ENCODE measurements at regions not wholly inside any gene's neighbourhood (a gene's known extent, or its start where the extent isn't known, plus 50 kb on each side); places are given as distances from the start of the nearest gene placed in this dataset.

DNA sequence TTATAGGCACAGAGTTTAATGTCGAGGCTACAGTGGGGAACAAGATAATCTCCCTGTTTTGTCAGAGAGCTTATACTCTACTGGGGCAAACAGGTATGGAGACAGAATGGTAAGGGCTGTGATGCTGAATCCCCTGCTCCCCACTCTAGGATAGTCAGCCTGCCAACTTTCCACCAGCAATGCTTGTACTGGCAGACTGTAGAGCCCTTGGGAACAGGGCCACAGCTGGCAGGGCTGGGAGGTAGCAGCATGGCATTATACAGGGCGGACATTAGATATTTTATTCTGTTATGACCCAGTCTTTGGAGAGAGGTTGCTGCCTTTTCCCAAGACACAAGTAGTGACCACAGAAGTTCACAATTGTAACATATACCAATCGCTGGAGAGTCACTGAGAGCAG lies 91.2 kb downstream of the ARRDC4 start:
- no peak for TF ChIP-seq ZNF8 (CRISPR knock-in tag; IDR thresholded peaks at IDR 0.05)
- TF ChIP-seq, protein P1, sequence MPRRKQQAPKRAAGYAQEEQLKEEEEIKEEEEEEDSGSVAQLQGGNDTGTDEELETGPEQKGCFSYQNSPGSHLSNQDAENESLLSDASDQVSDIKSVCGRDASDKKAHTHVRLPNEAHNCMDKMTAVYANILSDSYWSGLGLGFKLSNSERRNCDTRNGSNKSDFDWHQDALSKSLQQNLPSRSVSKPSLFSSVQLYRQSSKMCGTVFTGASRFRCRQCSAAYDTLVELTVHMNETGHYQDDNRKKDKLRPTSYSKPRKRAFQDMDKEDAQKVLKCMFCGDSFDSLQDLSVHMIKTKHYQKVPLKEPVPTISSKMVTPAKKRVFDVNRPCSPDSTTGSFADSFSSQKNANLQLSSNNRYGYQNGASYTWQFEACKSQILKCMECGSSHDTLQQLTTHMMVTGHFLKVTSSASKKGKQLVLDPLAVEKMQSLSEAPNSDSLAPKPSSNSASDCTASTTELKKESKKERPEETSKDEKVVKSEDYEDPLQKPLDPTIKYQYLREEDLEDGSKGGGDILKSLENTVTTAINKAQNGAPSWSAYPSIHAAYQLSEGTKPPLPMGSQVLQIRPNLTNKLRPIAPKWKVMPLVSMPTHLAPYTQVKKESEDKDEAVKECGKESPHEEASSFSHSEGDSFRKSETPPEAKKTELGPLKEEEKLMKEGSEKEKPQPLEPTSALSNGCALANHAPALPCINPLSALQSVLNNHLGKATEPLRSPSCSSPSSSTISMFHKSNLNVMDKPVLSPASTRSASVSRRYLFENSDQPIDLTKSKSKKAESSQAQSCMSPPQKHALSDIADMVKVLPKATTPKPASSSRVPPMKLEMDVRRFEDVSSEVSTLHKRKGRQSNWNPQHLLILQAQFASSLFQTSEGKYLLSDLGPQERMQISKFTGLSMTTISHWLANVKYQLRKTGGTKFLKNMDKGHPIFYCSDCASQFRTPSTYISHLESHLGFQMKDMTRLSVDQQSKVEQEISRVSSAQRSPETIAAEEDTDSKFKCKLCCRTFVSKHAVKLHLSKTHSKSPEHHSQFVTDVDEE (CRISPR knock-in tag; IDR thresholded peaks at IDR 0.05): no peak
- ATAC-seq: no peak

DNA sequence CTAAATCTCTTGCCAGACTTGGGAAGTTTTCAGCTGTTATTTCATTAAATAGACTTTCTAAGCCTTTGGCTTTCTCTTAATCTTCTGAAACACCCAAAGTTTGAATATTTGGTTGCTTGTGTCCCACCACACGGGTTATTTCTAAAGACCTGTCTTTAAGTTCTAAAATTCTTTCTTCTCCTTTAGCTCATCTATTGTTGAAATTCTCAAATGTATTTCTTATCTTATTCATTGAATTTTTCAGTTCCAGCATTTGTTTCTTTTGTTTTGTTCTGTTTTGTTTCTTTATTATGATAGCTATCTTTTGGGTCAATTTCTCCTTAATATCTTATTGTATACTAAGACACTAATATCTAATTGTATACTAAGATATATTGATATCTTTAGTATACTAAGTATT lies 97.0 kb downstream of the ARRDC4 start:
- TF ChIP-seq ZNF565 (CRISPR knock-in tag; conservative IDR thresholded peaks at IDR 0.05; ENCODE audit: low read depth) (no peak), ISL1 (CRISPR knock-in tag; IDR thresholded peaks at IDR 0.05) (no peak), TOX (CRISPR knock-in tag; IDR thresholded peaks at IDR 0.05; ENCODE audit: borderline replicate concordance) (no peak), ZNF8 (CRISPR knock-in tag; IDR thresholded peaks at IDR 0.05) (no peak), ZFP3 (CRISPR knock-in tag; IDR thresholded peaks at IDR 0.05) (no peak), TCF4 (CRISPR knock-in tag; IDR thresholded peaks at IDR 0.05; ENCODE audit: borderline replicate concordance) (no peak), OSR1 (CRISPR knock-in tag; IDR thresholded peaks at IDR 0.05) (no peak), GLIS3 (CRISPR knock-in tag; IDR thresholded peaks at IDR 0.05) (no peak), ZC3H10 (CRISPR knock-in tag; IDR thresholded peaks at IDR 0.05) (no peak), SNAI2 (CRISPR knock-in tag; IDR thresholded peaks at IDR 0.05) (no peak), ZFP30 (CRISPR knock-in tag; IDR thresholded peaks at IDR 0.05) (no peak)
- TF ChIP-seq, protein P1 (CRISPR knock-in tag; IDR thresholded peaks at IDR 0.05): no peak
- TF ChIP-seq, protein P2, sequence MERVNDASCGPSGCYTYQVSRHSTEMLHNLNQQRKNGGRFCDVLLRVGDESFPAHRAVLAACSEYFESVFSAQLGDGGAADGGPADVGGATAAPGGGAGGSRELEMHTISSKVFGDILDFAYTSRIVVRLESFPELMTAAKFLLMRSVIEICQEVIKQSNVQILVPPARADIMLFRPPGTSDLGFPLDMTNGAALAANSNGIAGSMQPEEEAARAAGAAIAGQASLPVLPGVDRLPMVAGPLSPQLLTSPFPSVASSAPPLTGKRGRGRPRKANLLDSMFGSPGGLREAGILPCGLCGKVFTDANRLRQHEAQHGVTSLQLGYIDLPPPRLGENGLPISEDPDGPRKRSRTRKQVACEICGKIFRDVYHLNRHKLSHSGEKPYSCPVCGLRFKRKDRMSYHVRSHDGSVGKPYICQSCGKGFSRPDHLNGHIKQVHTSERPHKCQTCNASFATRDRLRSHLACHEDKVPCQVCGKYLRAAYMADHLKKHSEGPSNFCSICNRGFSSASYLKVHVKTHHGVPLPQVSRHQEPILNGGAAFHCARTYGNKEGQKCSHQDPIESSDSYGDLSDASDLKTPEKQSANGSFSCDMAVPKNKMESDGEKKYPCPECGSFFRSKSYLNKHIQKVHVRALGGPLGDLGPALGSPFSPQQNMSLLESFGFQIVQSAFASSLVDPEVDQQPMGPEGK (CRISPR knock-in tag; IDR thresholded peaks at IDR 0.05; ENCODE audit: borderline replicate concordance): no peak
- TF ChIP-seq, protein P3, sequence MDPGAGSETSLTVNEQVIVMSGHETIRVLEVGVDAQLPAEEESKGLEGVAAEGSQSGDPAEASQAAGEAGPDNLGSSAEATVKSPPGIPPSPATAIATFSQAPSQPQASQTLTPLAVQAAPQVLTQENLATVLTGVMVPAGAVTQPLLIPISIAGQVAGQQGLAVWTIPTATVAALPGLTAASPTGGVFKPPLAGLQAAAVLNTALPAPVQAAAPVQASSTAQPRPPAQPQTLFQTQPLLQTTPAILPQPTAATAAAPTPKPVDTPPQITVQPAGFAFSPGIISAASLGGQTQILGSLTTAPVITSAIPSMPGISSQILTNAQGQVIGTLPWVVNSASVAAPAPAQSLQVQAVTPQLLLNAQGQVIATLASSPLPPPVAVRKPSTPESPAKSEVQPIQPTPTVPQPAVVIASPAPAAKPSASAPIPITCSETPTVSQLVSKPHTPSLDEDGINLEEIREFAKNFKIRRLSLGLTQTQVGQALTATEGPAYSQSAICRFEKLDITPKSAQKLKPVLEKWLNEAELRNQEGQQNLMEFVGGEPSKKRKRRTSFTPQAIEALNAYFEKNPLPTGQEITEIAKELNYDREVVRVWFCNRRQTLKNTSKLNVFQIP (CRISPR knock-in tag; IDR thresholded peaks at IDR 0.05; ENCODE audit: borderline replicate concordance, low read depth): no peak
- ATAC-seq: no peak

DNA sequence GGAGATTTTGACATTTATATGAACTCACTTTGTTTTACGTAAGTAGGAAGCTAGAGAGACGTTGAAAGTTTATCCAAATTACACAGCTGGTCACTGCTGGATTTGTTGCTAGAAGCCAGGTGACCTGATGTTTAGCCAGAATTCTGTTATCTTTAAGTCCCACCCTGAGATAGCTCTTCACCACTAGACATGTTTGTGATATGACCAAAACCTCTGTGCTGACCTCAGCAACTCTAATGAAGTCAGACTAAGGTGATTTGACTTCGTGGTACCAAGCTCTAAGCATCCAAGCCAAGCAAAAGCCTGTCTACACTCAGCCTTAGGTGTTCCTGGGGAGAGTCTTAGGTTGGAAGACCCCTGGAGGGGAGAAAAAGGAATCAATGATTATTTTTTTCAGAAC lies 102.4 kb downstream of the ARRDC4 start:
- TF ChIP-seq ESRRG (CRISPR knock-in tag; IDR thresholded peaks at IDR 0.05): no peak
- TF ChIP-seq ISL1 (CRISPR knock-in tag; IDR thresholded peaks at IDR 0.05): no peak
- TF ChIP-seq ZNF565 (CRISPR knock-in tag; conservative IDR thresholded peaks at IDR 0.05; ENCODE audit: low read depth): no peak
- TF ChIP-seq, protein P4, sequence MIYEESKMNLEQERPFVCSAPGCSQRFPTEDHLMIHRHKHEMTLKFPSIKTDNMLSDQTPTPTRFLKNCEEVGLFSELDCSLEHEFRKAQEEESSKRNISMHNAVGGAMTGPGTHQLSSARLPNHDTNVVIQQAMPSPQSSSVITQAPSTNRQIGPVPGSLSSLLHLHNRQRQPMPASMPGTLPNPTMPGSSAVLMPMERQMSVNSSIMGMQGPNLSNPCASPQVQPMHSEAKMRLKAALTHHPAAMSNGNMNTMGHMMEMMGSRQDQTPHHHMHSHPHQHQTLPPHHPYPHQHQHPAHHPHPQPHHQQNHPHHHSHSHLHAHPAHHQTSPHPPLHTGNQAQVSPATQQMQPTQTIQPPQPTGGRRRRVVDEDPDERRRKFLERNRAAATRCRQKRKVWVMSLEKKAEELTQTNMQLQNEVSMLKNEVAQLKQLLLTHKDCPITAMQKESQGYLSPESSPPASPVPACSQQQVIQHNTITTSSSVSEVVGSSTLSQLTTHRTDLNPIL (CRISPR knock-in tag; IDR thresholded peaks at IDR 0.05; ENCODE audit: low read depth): no peak
- TF ChIP-seq ZNF8 (CRISPR knock-in tag; IDR thresholded peaks at IDR 0.05): no peak
- no peak for TF ChIP-seq BACH2 (CRISPR knock-in tag; IDR thresholded peaks at IDR 0.05; ENCODE audit: borderline replicate concordance)
- no peak for TF ChIP-seq SNAI2 (CRISPR knock-in tag; IDR thresholded peaks at IDR 0.05)
- no peak for TF ChIP-seq GLIS3 (CRISPR knock-in tag; IDR thresholded peaks at IDR 0.05)
- no peak for TF ChIP-seq ZC3H10 (CRISPR knock-in tag; IDR thresholded peaks at IDR 0.05)
- TF ChIP-seq, protein P5, sequence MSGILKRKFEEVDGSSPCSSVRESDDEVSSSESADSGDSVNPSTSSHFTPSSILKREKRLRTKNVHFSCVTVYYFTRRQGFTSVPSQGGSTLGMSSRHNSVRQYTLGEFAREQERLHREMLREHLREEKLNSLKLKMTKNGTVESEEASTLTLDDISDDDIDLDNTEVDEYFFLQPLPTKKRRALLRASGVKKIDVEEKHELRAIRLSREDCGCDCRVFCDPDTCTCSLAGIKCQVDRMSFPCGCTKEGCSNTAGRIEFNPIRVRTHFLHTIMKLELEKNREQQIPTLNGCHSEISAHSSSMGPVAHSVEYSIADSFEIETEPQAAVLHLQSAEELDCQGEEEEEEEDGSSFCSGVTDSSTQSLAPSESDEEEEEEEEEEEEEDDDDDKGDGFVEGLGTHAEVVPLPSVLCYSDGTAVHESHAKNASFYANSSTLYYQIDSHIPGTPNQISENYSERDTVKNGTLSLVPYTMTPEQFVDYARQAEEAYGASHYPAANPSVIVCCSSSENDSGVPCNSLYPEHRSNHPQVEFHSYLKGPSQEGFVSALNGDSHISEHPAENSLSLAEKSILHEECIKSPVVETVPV (CRISPR knock-in tag; IDR thresholded peaks at IDR 0.05): no peak
- no peak for TF ChIP-seq ZFP30 (CRISPR knock-in tag; IDR thresholded peaks at IDR 0.05)
- TF ChIP-seq ZFP3 (CRISPR knock-in tag; IDR thresholded peaks at IDR 0.05): no peak
- no peak for TF ChIP-seq TCF4 (CRISPR knock-in tag; IDR thresholded peaks at IDR 0.05; ENCODE audit: borderline replicate concordance)
- no peak for TF ChIP-seq RARB (CRISPR knock-in tag; IDR thresholded peaks at IDR 0.05)
- TF ChIP-seq, protein P3 (CRISPR knock-in tag; IDR thresholded peaks at IDR 0.05; ENCODE audit: borderline replicate concordance, low read depth): no peak
- no peak for TF ChIP-seq TOX (CRISPR knock-in tag; IDR thresholded peaks at IDR 0.05; ENCODE audit: borderline replicate concordance)
- ATAC-seq: no peak
